ENCODE measurements at regions not wholly inside any gene's neighbourhood (a gene's known extent, or its start where the extent isn't known, plus 50 kb on each side); places are given as distances from the start of the nearest gene placed in this dataset.

GRCh38 chrX:14209034-14209433 lies 179.3 kb upstream of the GEMIN8 start:
- no peak for TF ChIP-seq EZH2 (IDR thresholded peaks at IDR 0.05; ENCODE audit: low read length, missing control alignments)
- TF ChIP-seq, protein P1, sequence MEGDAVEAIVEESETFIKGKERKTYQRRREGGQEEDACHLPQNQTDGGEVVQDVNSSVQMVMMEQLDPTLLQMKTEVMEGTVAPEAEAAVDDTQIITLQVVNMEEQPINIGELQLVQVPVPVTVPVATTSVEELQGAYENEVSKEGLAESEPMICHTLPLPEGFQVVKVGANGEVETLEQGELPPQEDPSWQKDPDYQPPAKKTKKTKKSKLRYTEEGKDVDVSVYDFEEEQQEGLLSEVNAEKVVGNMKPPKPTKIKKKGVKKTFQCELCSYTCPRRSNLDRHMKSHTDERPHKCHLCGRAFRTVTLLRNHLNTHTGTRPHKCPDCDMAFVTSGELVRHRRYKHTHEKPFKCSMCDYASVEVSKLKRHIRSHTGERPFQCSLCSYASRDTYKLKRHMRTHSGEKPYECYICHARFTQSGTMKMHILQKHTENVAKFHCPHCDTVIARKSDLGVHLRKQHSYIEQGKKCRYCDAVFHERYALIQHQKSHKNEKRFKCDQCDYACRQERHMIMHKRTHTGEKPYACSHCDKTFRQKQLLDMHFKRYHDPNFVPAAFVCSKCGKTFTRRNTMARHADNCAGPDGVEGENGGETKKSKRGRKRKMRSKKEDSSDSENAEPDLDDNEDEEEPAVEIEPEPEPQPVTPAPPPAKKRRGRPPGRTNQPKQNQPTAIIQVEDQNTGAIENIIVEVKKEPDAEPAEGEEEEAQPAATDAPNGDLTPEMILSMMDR (conservative IDR thresholded peaks at IDR 0.05 in 1 of 2, IDR thresholded peaks at IDR 0.05 in 1 of 2; ENCODE audit: low read depth in 1 of 2, low read length in 2 of 2): no peak
